Activated T-helper 1 cell treated with anti-CD3 and anti-CD28 coated beads, Interleukin-12 subunit alpha, Interleukin-12 subunit beta, Interleukin-2, Interleukin-4 antibody, amounts not matched to agents 30 ng/mL and 10 ng/mL and 1 ng/mL, durations not matched to agents 14 hours and 24 hours and 36 hours (primary cell): ENCODE measurements at regions not wholly inside any gene's neighbourhood (a gene's known extent, or its start where the extent isn't known, plus 50 kb on each side); places are given as distances from the start of the nearest gene placed in this dataset.

Experiments used
- DNase-seq: peaks from one replicate; pipeline ENCODE4 v3.0.0; 2021; ENCODE audit warnings: low spot score
- H3K27ac Mint-ChIP-seq: one replicate; pipeline ENCODE4 v1.8.0; 2021; ENCODE audit warnings: mild to moderate bottlenecking, mixed read lengths
- H3K27me3 Mint-ChIP-seq: one replicate; pipeline ENCODE4 v1.8.0; 2022; ENCODE audit warnings: mild to moderate bottlenecking, moderate library complexity, mixed read lengths; ENCODE audit not compliant: insufficient read depth
- H3K36me3 Mint-ChIP-seq: one replicate; pipeline ENCODE4 v1.8.0; 2021; ENCODE audit warnings: low read depth, mixed read lengths
- H3K4me1 Mint-ChIP-seq: one replicate; pipeline ENCODE4 v1.8.0; 2021; ENCODE audit warnings: low read depth, mixed read lengths
- H3K4me3 Mint-ChIP-seq: one replicate; pipeline ENCODE4 v1.8.0; 2021; ENCODE audit warnings: mild to moderate bottlenecking, moderate library complexity, mixed read lengths
- H3K9me3 Mint-ChIP-seq: one replicate; pipeline ENCODE4 v1.8.0; 2021; ENCODE audit warnings: mixed read lengths
- intact Hi-C: fragments of 100-400 bp; cut with micrococcal nuclease; formaldehyde crosslinking; loops from one replicate; pipeline ENCODE4 v1.15.1; 2024

DNA sequence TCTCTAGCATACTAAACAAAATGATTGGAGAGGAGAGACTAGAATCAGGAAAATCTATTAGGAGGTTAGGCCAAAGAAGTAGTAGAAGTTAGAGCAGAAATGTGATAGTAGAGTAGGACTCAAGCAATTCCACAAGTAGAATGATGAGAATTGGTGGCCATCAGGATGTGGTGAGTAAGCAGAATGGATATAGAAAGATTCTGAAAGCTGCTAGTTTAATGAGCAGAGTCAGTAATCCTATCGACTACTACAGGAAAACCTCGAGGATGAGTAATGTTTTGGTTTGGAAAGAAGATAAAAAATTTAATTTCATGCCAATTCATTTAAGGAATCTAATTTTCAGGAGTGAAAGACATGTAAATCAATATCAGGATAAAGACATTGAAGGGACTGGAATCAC is 648.3 kb upstream of the PHF14 start:
- H3K27me3 Mint-ChIP-seq: no peaks in the 10 kb centered on the region
- H3K4me1 Mint-ChIP-seq: no peaks in the 10 kb centered on the region
- no peak overlapping the region for H3K27ac Mint-ChIP-seq
- no peaks in the 10 kb centered on the region for H3K36me3 Mint-ChIP-seq
- no peak overlapping the region for H3K4me3 Mint-ChIP-seq
- intact Hi-C loops: no loop called here
- DNase-seq: no peak
- no peaks in the 10 kb centered on the region for H3K9me3 Mint-ChIP-seq

DNA sequence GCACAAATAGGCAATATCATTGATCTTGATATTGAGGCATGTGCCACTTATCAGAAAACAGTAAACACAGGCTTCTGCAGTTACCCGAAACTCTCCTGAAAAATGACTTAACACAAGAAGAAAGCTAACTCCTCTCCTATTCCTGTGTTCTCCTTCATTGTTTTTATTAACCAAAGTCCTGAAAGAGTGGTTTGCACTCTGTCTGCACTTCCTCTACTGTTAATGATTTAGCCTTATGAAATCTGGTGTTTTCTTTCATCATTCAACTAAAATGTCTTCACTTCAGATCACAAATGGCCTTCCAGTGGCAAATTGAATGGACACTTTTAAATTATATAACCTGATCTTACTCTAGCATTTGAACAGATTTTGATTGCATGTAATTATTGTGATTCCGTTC is 630.6 kb upstream of the PHF14 start:
- Mint-ChIP-seq H3K4me3 (no peak overlapping the region), H3K27ac (no peak overlapping the region), H3K27me3 (no peaks in the 10 kb centered on the region), H3K9me3 (peaks cover 2% of the 10 kb centered on the region), H3K36me3 (no peaks in the 10 kb centered on the region), H3K4me1 (no peaks in the 10 kb centered on the region)
- no peak for DNase-seq
- intact Hi-C loops: no loop called here

DNA sequence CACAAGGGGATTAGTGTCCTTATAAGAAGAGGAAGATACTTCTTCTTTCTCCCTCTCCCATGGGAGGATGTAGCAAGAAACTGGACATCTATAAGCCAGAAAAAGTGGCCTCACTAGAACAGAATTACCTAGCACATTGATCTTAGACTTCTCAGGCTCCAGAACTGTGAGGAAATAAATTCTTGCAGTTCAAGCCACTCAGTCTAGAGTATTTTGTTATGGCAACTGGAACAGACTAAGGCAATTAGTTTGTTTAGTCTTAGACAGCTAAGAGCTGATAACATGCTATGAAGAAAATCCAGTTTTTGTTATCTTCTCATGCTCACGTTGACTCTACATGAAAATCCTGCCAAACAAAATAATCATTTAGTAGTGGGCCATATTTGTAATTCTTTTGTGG is 627.6 kb upstream of the PHF14 start:
- H3K4me1 Mint-ChIP-seq: no peaks in the 10 kb centered on the region
- intact Hi-C loops: no loop called here
- H3K9me3 Mint-ChIP-seq: no peaks in the 10 kb centered on the region
- H3K4me3 Mint-ChIP-seq: no peak overlapping the region
- no peak for DNase-seq
- no peaks in the 10 kb centered on the region for H3K36me3 Mint-ChIP-seq
- H3K27ac Mint-ChIP-seq: no peak overlapping the region
- H3K27me3 Mint-ChIP-seq: no peaks in the 10 kb centered on the region

DNA sequence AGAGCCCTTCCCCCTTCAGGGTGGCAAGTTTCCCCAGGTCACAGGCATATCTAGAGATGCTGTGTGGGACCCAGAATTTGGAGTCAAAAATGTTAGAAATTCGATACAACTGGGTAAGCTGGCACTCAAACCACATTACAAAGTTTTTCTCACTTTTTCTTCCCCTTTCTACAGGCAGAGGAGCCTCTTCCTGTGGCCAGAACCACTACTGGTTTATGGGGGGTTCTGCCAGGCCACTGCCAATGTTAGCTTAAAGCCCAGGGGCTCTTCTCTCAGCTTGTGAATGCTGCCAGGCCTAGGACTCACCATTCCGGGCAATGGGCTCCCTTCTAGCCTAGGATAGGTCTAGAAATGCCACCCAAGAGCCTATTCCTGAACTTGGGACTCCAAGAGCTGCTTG is 617.9 kb upstream of the PHF14 start:
- intact Hi-C loops: no loop called here
- no peaks in the 10 kb centered on the region for H3K27me3 Mint-ChIP-seq
- H3K27ac Mint-ChIP-seq: no peak overlapping the region
- peaks cover 18% of the 10 kb centered on the region for H3K9me3 Mint-ChIP-seq
- H3K36me3 Mint-ChIP-seq: no peaks in the 10 kb centered on the region
- H3K4me1 Mint-ChIP-seq: no peaks in the 10 kb centered on the region
- DNase-seq: no peak
- no peak overlapping the region for H3K4me3 Mint-ChIP-seq

DNA sequence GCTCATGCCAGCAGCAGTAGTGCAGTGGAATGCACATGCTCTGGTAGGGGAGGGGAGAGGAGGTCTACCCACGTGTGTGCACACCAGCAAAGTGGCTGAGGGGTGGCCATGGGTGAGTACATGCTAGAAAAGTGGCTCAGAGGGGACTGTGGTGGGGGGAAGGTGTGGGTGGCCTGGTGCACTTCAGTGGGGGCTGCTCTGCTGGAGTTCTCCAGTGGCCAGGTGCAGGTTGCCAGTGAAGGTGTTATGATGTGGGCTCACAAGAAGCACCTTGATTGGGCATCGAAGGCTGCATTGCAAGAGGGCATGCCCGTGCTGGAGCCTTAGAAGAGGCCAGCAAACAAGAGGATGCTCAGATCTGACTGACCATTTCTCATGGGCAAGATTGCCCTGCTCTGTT is 613.6 kb upstream of the PHF14 start:
- peaks cover 18% of the 10 kb centered on the region for H3K9me3 Mint-ChIP-seq
- no peaks in the 10 kb centered on the region for H3K27me3 Mint-ChIP-seq
- DNase-seq: no peak
- no peaks in the 10 kb centered on the region for H3K4me1 Mint-ChIP-seq
- intact Hi-C loops: no loop called here
- no peak overlapping the region for H3K4me3 Mint-ChIP-seq
- no peaks in the 10 kb centered on the region for H3K36me3 Mint-ChIP-seq
- H3K27ac Mint-ChIP-seq: no peak overlapping the region

DNA sequence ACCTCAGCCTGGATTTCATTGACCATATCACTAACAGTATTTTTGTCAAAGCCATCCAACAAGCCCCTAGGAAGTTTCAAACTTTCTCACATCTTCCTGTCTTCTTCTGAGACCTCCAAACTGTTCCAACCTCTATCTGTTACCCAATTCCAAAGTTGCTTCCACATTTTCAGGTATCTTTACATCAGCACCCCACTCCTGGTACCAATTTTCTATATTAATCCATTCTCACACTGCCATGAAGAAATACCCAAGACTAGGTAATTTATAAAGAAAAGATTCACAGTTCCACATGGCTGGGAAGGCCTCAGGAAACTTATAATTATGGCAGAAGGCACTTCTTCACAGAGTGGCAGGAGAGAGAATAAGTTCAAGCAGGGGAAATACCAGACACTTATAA is 571.9 kb upstream of the PHF14 start:
- intact Hi-C loops: no loop called here
- Mint-ChIP-seq H3K27me3 (no peaks in the 10 kb centered on the region), H3K4me3 (no peak overlapping the region), H3K27ac (no peak overlapping the region), H3K36me3 (no peaks in the 10 kb centered on the region), H3K9me3 (peaks cover 24% of the 10 kb centered on the region), H3K4me1 (no peaks in the 10 kb centered on the region)
- DNase-seq: no peak

DNA sequence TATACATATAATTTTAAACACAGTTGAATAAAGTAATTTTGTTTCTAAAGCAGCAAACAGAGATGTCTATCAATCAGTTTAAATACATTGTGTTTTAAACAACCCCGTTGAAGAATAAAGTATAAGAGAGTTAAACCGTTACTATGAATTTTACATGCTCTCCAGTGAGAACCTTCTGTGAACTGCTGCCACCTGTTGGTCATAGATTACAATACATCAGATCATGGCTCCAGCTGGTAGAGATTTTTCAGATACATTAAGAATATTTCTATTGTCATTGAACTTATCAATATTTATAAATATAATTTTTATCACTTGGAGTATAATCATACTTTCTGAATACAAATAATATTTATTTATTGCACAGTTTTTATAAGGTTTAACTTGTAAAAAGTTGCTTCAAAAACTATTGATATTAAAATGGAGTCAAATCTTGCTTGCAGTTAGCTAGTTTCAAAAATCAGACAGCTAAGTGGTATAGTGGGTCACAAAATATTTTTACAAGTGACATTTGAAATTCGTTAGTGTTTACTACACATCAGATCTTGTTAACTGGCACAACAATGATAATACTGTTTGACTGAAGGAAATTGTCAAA is 561.2 kb upstream of the PHF14 start:
- Mint-ChIP-seq H3K27ac (no peak overlapping the region), H3K36me3 (no peaks in the 10 kb centered on the region), H3K4me3 (no peak overlapping the region), H3K4me1 (no peaks in the 10 kb centered on the region), H3K9me3 (no peaks in the 10 kb centered on the region), H3K27me3 (no peaks in the 10 kb centered on the region)
- intact Hi-C loops: loop anchor here (5.0 kb wide), 2 partner anchors 475 to 930 kb away; no protein-coding TSS in a partner anchor
- DNase-seq: no peak

DNA sequence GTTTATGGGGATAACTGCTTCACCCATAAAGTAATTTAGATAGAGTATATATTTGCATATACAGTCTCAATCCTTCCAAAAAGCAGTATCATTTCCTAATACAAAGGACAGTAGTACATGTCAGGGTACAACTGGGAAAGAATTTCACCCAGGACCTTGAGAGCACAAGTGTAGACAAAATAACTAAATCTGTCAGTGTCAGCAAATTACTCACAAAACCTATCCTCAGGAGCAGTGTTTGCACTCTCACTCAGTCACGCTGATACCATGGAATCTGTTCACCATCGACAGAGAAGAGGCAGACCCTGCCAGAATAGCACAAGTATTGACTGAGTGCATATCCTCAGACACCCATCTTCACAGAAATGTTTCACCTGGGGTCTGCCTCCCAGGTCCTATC is 554.7 kb upstream of the PHF14 start:
- no peak for DNase-seq
- H3K4me1 Mint-ChIP-seq: no peaks in the 10 kb centered on the region
- intact Hi-C loops: no loop called here

DNA sequence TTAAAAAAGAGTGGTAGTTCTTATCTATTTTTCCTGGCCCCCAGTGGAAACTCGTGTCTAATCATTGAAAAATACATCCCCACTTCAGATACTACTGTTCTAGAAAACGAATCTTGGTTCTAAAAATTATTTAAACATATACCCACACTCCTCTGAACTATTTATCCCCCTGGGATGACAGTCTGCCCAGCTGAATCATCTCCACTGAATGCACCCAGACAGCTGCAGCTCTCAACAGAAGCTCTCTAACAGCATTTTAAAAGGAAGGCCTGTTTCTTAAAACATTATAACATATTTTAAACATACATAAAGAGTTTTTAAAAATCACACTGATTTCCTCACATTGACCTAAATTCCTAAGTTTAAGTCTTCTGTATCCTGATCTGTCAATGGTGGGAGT is 544.6 kb upstream of the PHF14 start:
- intact Hi-C loops: no loop called here
- no peaks in the 10 kb centered on the region for H3K36me3 Mint-ChIP-seq
- H3K4me1 Mint-ChIP-seq: no peaks in the 10 kb centered on the region
- no peaks in the 10 kb centered on the region for H3K9me3 Mint-ChIP-seq
- DNase-seq: no peak
- H3K4me3 Mint-ChIP-seq: no peak overlapping the region
- H3K27me3 Mint-ChIP-seq: no peaks in the 10 kb centered on the region
- H3K27ac Mint-ChIP-seq: no peak overlapping the region

More for the DNA sequence above, 554.7 kb upstream of the PHF14 start:
- no peaks in the 10 kb centered on the region for H3K27me3 Mint-ChIP-seq
- no peak overlapping the region for H3K27ac Mint-ChIP-seq
- H3K4me3 Mint-ChIP-seq: no peak overlapping the region
- H3K36me3 Mint-ChIP-seq: no peaks in the 10 kb centered on the region
- no peaks in the 10 kb centered on the region for H3K9me3 Mint-ChIP-seq

DNA sequence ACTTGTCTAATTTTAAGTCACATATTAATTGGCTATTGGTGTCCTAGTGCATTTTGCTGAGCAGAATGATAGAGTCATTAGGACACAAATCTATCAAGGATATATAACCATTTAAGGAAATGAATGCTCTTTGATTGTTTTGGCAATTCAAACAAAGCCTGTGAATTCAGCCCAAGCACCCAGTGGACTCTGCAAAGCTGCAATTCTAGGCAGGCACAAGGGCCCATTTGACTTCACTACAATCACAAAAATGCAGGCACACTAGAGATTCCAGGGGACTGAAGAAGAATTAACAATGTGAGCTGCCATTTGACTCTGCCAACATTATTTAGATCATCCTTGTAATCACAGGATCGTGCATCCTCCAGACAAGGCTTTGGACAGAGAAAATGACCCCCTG is 544.2 kb upstream of the PHF14 start:
- Mint-ChIP-seq H3K4me1 (no peaks in the 10 kb centered on the region), H3K36me3 (no peaks in the 10 kb centered on the region), H3K27me3 (no peaks in the 10 kb centered on the region), H3K27ac (no peak overlapping the region), H3K4me3 (no peak overlapping the region), H3K9me3 (no peaks in the 10 kb centered on the region)
- intact Hi-C loops: no loop called here
- no peak for DNase-seq

DNA sequence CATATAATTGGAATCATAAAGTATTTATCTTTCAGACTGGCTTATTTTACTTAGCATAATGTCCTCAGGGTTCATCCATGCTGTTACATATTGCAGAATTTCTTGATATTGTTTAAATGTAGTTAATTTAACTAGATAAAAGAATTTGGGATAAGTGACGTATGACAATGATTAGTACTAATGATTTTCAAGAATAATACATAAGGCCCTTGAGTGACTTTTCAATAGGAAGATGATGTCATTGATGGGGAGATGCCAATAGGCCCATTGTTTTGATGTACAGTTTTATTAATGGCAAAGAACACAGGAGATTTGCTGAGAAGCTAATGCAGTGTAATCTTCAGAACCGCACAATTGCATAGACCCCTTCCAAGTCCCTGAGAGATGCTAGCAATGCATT is 537.4 kb upstream of the PHF14 start:
- peaks cover 3% of the 10 kb centered on the region for H3K9me3 Mint-ChIP-seq
- H3K27me3 Mint-ChIP-seq: no peaks in the 10 kb centered on the region
- no peak for DNase-seq
- H3K4me1 Mint-ChIP-seq: no peaks in the 10 kb centered on the region
- no peaks in the 10 kb centered on the region for H3K36me3 Mint-ChIP-seq
- H3K4me3 Mint-ChIP-seq: no peak overlapping the region
- no peak overlapping the region for H3K27ac Mint-ChIP-seq
- intact Hi-C loops: no loop called here

DNA sequence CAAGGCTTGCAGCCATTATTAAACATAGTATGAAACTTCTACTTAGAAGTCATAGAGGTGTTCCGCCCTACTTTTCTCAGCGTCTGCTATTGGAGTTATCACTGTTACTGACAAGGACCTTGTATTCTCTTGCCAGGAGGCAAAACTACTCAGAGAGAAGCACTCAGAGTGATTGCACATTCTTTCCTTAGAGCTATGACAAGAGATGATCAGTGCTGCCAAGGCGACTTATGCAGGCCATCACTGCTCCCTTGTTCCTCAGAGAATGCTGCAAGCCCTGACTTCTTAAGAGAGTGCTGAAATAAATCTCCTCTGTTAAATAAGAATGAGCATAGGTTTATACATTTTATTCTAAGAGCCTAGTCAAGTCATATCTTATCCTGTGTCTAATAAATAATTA is 534.6 kb upstream of the PHF14 start:
- Mint-ChIP-seq H3K4me3 (no peak overlapping the region), H3K27ac (no peak overlapping the region), H3K36me3 (no peaks in the 10 kb centered on the region), H3K27me3 (no peaks in the 10 kb centered on the region), H3K9me3 (peaks cover 11% of the 10 kb centered on the region), H3K4me1 (no peaks in the 10 kb centered on the region)
- no peak for DNase-seq
- intact Hi-C loops: no loop called here

DNA sequence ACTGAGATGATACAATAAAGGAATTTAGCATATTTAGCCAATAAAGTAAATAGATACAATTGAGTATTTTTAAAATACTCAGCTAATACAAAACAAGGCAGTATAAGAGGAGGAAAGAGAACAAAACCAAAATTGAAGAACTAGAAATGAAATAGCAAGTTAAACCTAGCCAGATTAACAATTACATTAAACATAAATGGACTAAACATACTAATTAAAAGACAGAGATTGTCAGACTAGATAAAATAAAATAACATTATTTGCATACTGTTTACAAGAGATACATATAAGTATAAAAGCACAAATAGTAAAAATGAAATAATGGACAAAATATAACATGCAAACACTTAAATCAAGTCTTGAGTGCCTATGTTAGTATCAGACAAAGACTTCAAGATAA is 517.7 kb upstream of the PHF14 start:
- Mint-ChIP-seq H3K27ac (no peak overlapping the region), H3K4me1 (no peaks in the 10 kb centered on the region), H3K36me3 (no peaks in the 10 kb centered on the region), H3K9me3 (peaks cover 1% of the 10 kb centered on the region), H3K27me3 (no peaks in the 10 kb centered on the region), H3K4me3 (no peak overlapping the region)
- intact Hi-C loops: no loop called here
- DNase-seq: no peak

DNA sequence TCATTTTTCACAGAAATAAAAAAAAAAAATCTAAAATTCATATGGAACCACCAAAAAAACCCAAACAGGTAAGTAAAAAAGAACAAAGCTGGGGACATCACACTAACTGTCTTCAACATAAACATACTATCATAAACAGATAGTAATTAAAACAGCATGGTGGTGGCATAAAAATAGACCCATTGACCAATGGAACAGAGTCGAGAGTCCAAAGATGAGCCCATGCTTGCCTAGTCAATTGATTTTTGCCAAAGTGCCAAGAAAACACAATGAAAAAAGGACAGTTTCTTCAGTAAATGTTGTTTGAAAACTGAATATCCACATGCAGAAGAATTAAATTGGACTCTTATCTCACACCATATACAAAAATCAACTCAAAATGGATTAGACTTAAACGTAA is 513.2 kb upstream of the PHF14 start:
- no peak for DNase-seq
- H3K27me3 Mint-ChIP-seq: no peaks in the 10 kb centered on the region
- no peaks in the 10 kb centered on the region for H3K36me3 Mint-ChIP-seq
- no peak overlapping the region for H3K27ac Mint-ChIP-seq
- no peaks in the 10 kb centered on the region for H3K9me3 Mint-ChIP-seq
- intact Hi-C loops: no loop called here
- no peak overlapping the region for H3K4me3 Mint-ChIP-seq
- H3K4me1 Mint-ChIP-seq: no peaks in the 10 kb centered on the region
